ENCODE measurements at regions not wholly inside any gene's neighbourhood (a gene's known extent, or its start where the extent isn't known, plus 50 kb on each side); places are given as distances from the start of the nearest gene placed in this dataset.

GRCh38 chr5:56598941-56599340 is 216.4 kb upstream of the MAP3K1 start:
- TF ChIP-seq CTCF (IDR thresholded peaks at IDR 0.05) (no peak), POLR2A (IDR thresholded peaks at IDR 0.05) (no peak)

Measured in upper lobe of left lung (tissue), 4 donors.